ENCODE measurements at regions not wholly inside any gene's neighbourhood (a gene's known extent, or its start where the extent isn't known, plus 50 kb on each side); places are given as distances from the start of the nearest gene placed in this dataset.

DNA sequence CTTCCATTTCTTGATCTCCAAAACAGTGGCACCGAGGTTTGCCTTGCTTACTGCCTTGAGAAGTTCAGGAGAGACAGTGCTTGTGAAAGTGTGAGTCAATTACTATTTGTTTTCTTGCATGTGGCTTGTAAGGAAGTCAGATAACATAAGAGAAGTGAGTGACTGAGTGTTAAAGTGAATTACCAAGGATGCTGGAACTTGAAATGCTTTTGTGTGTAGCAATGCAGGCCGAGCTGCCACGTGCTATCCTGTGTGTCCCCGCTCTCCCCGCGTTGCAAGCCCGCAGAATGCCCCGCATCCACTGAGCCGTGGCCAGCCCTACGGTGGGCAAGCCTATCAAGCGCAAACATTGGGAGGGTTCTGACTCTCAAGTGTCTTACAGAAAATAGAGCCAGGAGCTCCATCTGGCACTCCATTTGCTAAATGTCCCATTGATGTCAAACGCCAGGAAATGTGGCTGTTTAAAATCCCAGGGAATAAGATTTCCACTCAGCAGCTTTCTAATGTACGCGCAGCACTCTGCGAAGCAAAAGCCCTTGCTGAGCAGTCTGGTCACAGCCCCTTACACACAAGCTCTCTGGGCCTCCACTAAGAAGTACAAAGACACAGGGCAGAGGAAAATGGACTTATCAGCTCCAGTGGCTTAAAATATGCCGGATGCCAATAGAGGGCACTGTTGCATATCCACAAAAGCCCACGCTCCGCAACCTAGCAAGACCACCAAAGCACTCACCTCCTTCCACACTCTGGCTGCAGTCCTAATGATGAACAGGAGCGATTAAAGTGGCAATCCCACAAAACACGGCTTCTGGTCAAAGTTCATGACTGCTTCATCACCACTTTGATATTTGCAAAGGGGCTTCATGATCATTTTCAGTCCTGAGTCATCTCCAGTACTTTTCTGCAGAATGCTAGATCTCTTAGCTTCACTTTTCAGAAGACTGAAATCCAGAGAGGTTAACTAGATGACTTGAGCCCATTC, 158.0 kb upstream of the ITGB1 start:
- Histone ChIP-seq H3K27me3 (ENCODE audit: insufficient read depth, low read length, poor library complexity, severe bottlenecking) (no peaks in the 10 kb centered on the region), H4K20me1 (ENCODE audit: insufficient read depth, low read length, poor library complexity, severe bottlenecking) (no peaks in the 10 kb centered on the region), H2AFZ (ENCODE audit: low read length) (no peak overlapping the region), H3K36me3 (ENCODE audit: insufficient read depth, low read length) (no peaks in the 10 kb centered on the region), H3F3A (ENCODE audit: low read depth) (no peaks in the 10 kb centered on the region), H3K4me1 (ENCODE audit: insufficient read depth, low read length, poor library complexity, severe bottlenecking) (peaks cover 13% of the 10 kb centered on the region), H3K79me2 (ENCODE audit: insufficient read depth, low read length) (no peaks in the 10 kb centered on the region), H3K9me2 (replicated peaks; ENCODE audit: low read depth, low read length) (no peaks in the 10 kb centered on the region), H3K9ac (ENCODE audit: low read depth, low read length, poor library complexity, severe bottlenecking) (no peak overlapping the region), H3K4me2 (ENCODE audit: low read depth, low read length, poor library complexity, severe bottlenecking) (no peak overlapping the region), H3K4me3 (ENCODE audit: low read length, poor library complexity, severe bottlenecking) (no peak overlapping the region), H3K9me3 (ENCODE audit: insufficient read depth, low read depth, low read length) (no peaks in the 10 kb centered on the region)
- no peak for TF ChIP-seq EZH2phosphoT487 (IDR thresholded peaks at IDR 0.05; ENCODE audit: borderline replicate concordance)
- TF ChIP-seq, protein P1, sequence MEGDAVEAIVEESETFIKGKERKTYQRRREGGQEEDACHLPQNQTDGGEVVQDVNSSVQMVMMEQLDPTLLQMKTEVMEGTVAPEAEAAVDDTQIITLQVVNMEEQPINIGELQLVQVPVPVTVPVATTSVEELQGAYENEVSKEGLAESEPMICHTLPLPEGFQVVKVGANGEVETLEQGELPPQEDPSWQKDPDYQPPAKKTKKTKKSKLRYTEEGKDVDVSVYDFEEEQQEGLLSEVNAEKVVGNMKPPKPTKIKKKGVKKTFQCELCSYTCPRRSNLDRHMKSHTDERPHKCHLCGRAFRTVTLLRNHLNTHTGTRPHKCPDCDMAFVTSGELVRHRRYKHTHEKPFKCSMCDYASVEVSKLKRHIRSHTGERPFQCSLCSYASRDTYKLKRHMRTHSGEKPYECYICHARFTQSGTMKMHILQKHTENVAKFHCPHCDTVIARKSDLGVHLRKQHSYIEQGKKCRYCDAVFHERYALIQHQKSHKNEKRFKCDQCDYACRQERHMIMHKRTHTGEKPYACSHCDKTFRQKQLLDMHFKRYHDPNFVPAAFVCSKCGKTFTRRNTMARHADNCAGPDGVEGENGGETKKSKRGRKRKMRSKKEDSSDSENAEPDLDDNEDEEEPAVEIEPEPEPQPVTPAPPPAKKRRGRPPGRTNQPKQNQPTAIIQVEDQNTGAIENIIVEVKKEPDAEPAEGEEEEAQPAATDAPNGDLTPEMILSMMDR (conservative IDR thresholded peaks at IDR 0.05; ENCODE audit: low read length) = peak; percentile 84

DNA sequence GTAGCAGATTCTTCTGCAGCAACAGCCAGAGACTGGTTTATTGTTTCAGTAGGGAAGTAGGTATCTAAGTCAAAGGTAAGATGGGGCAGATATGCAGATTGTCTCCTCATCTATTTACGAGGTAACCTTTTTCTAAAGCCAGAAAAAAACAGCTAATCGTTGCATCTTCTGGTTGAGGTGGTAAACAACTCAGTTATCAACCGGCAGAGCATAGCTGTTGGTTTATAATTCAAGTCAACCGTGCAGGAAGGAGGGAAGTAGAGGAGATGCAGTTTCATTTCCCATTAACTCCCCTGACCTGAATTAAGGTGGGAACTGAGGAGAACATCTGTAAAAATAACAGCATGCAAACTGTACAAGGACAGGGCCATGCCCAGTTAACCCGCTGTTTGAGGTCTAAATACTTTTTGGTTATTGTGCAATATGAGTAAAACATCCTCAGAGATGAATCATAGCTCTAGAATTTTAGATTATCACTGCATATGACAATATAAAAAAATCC, 156.5 kb upstream of the ITGB1 start:
- H3K4me1 ChIP-seq (ENCODE audit: insufficient read depth, low read length, poor library complexity, severe bottlenecking) = peaks cover 23% of the 10 kb centered on the region
- no peak overlapping the region for H3K4me2 ChIP-seq (ENCODE audit: low read depth, low read length, poor library complexity, severe bottlenecking)
- no peaks in the 10 kb centered on the region for H4K20me1 ChIP-seq (ENCODE audit: insufficient read depth, low read length, poor library complexity, severe bottlenecking)
- no peaks in the 10 kb centered on the region for H3K9me3 ChIP-seq (ENCODE audit: insufficient read depth, low read depth, low read length)
- H3K9me2 ChIP-seq (replicated peaks; ENCODE audit: low read depth, low read length) = no peaks in the 10 kb centered on the region
- H3K27me3 ChIP-seq (ENCODE audit: insufficient read depth, low read length, poor library complexity, severe bottlenecking) = no peaks in the 10 kb centered on the region
- H3K4me3 ChIP-seq (ENCODE audit: low read length, poor library complexity, severe bottlenecking) = no peak overlapping the region
- no peaks in the 10 kb centered on the region for H3F3A ChIP-seq (ENCODE audit: low read depth)
- TF ChIP-seq, protein P1 (conservative IDR thresholded peaks at IDR 0.05; ENCODE audit: low read length) = no peak
- no peak for TF ChIP-seq EZH2phosphoT487 (IDR thresholded peaks at IDR 0.05; ENCODE audit: borderline replicate concordance)
- no peaks in the 10 kb centered on the region for H3K79me2 ChIP-seq (ENCODE audit: insufficient read depth, low read length)
- peak overlapping the region; percentile 54 for H2AFZ ChIP-seq (ENCODE audit: low read length)
- no peaks in the 10 kb centered on the region for H3K36me3 ChIP-seq (ENCODE audit: insufficient read depth, low read length)
- H3K9ac ChIP-seq (ENCODE audit: low read depth, low read length, poor library complexity, severe bottlenecking) = no peak overlapping the region

DNA sequence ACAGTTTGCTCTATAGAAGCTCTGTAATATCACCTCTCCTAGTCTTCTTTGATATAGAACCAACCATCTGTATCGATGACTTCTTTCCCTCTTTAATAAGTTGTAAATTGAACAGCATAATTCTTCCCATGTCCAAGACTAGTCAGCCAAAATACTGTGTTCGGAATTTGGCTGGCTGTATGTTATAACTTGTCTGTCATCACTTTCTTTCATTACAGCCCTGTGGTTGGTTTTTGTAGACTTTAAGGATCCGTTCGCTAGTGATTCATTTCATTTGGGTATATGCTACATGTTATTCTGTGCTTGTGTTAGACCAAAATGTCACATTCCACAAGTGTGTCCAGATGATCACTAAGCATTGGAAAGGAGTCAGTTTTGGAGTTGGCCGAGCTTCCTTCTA, 155.4 kb upstream of the ITGB1 start:
- no peaks in the 10 kb centered on the region for H3F3A ChIP-seq (ENCODE audit: low read depth)
- H3K4me1 ChIP-seq (ENCODE audit: insufficient read depth, low read length, poor library complexity, severe bottlenecking) = peaks cover 27% of the 10 kb centered on the region
- H4K20me1 ChIP-seq (ENCODE audit: insufficient read depth, low read length, poor library complexity, severe bottlenecking) = no peaks in the 10 kb centered on the region
- no peak for TF ChIP-seq EZH2phosphoT487 (IDR thresholded peaks at IDR 0.05; ENCODE audit: borderline replicate concordance)
- TF ChIP-seq, protein P1 (conservative IDR thresholded peaks at IDR 0.05; ENCODE audit: low read length) = no peak
- no peaks in the 10 kb centered on the region for H3K79me2 ChIP-seq (ENCODE audit: insufficient read depth, low read length)
- H3K9me3 ChIP-seq (ENCODE audit: insufficient read depth, low read depth, low read length) = no peaks in the 10 kb centered on the region
- no peak overlapping the region for H3K4me2 ChIP-seq (ENCODE audit: low read depth, low read length, poor library complexity, severe bottlenecking)
- H3K4me3 ChIP-seq (ENCODE audit: low read length, poor library complexity, severe bottlenecking) = no peak overlapping the region
- no peaks in the 10 kb centered on the region for H3K36me3 ChIP-seq (ENCODE audit: insufficient read depth, low read length)
- no peaks in the 10 kb centered on the region for H3K9me2 ChIP-seq (replicated peaks; ENCODE audit: low read depth, low read length)
- no peak overlapping the region for H3K9ac ChIP-seq (ENCODE audit: low read depth, low read length, poor library complexity, severe bottlenecking)
- H2AFZ ChIP-seq (ENCODE audit: low read length) = no peak overlapping the region
- H3K27me3 ChIP-seq (ENCODE audit: insufficient read depth, low read length, poor library complexity, severe bottlenecking) = no peaks in the 10 kb centered on the region

Measured in Loucy (cell line).